Erythroblast (primary cell): ENCODE measurements at regions not wholly inside any gene's neighbourhood (a gene's known extent, or its start where the extent isn't known, plus 50 kb on each side); places are given as distances from the start of the nearest gene placed in this dataset.
"Not testable (repeated sequence)": the region's sequence is repeated elsewhere in the genome, so short reads cannot be mapped to it uniquely, and the experiment has no call there.

ENCODE experiments used
- DNase-seq, 2 experiments: peaks; one replicate each; lab custom pipeline; 2025; lab: John Stamatoyannopoulos, UW
- GATA1 ChIP-seq: IDR thresholded peaks from 2 replicates; pipeline ENCODE4 v1.6.1; 2011; ENCODE audit warnings: low read depth, mild to moderate bottlenecking, control low read depth, low read length, moderate library complexity
- POLR2A ChIP-seq: IDR thresholded peaks from 2 replicates; pipeline ENCODE4 v1.6.1; 2011; ENCODE audit warnings: mild to moderate bottlenecking, low read length

DNA sequence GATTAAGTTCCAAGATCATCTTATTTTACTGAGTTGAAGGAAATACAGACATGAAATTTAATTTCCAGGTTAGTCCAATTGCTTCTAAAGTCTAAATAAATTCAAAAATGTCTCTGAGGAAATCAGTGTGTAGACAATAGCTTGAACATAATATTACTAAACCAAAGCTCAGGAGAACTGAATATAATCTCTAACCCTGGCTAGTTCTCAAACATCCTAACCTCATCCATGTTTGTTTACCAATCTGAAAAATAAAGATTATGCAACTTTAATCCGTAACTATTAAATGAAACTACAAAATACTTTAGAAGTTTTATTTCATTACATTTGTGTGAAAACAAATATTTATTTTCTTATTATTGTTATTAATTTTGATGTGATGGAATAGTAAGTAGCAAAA is 387.2 kb downstream of the TBC1D32 start:
- DNase-seq, result no peak
- TF ChIP-seq GATA1, result no peak

DNA sequence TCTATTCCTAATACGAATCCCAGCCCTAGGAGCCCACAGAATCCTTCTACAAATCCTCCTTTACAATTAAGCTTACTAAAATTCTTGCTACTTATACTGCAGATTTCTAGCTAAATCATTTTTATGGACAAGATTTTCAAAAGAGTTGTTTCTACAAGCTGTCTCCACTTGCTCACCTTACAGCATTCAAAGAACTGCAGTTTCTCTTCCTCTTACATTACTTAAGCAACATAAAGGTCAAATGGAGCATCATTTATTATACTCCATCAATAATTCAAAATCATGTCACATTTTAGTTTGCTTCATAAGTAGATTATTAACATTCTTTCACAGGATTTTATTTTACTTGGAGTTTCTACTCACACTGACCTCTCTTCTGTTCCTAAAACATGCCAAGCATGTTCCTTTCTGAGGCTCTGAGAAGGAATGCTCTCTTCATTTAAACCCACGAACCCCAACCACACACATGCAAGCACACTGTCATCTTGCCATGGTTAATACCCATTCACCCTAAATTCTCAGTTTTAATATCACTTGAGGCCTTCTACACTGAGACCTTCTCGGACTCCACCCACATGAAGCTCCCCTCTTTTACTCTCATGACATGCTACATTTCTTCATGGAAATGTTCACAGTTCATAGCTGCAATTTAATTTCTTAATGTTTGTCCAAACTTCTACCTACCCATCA is 388.2 kb downstream of the TBC1D32 start:
- no peak for TF ChIP-seq GATA1
- TF ChIP-seq POLR2A, result no peak
- no peak for DNase-seq

DNA sequence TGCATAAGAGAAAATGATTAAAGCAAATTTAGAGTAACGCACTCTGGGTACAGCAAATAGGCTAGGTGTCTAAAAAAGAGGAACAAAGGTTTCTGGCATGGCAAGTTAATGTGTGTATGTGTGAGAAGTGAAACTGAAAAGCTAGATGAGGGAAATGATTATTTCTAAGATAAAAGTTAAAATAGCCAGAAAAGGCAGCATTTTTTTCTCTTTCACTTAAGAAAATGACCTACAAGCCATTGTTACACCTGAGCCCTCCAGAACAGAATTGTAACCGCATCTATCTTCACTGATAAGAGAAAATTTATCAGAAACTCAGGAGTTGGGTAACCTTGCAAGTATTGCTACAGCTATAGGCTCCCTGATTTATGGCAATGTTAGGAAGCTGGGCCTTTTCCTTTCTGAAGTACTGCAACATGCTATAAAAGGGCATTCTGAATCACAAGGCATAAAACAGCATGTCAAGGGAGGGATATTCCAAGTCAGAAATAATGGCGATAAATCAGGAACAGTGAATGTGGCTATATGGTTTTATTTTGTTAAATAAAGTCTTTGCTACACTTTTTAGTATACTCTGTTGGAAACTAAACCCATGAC is 395.3 kb downstream of the TBC1D32 start:
- no peak for DNase-seq
- TF ChIP-seq POLR2A (no peak), GATA1 (no peak)

DNA sequence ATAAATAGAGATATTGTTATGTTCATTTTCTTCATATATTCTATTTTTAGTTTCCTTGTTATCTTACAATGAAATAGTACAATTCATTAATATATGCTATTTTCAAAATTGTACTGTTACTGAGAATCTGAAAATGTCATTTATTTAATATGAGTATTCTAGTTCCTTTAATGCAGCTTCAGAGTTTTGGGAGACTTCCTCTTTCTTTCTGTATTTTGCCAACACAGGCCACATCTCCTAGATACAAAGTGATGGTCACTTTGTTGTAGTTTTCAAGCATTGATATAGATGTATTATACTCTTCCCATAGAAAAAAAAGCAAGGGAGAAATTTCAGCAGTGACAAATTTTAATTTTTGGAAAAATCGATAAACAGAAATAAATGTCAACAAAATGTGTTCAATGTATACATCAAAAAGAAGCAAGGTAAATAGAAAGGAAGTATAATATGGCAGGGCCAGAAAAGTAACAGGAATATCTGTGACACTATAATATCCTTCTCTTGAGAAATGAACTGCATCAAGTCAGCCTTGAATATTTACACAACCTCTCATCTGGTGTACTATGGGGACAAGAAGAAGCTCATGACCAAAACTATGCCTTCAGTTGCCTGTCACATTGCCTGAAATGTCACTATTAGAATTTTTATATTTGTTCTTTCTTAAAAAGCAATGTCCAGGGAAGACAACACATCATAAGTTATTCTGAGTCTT is 396.0 kb downstream of the TBC1D32 start:
- no peak for DNase-seq
- TF ChIP-seq POLR2A (no peak), GATA1 (no peak)

DNA sequence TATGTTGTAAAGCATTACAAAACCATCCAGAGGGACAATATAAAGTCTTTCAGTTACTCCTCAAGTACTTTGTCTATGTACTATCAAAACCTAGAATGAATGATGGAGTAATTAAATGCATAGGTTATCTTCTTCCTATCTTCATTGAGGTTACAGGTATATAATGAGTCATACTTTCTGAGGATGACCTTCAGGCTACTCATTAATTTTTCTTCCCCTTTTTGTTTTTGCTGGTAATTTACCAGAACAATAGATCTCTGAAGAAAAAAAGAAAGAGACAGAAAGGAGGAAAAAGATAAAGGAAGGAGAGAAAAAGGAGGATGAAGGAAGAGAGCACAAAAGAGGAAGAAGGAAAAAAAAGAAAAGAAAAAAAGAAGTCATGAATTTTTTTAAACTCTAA is 398.4 kb downstream of the TBC1D32 start:
- TF ChIP-seq POLR2A (no peak), GATA1 (no peak)
- DNase-seq, result no peak

DNA sequence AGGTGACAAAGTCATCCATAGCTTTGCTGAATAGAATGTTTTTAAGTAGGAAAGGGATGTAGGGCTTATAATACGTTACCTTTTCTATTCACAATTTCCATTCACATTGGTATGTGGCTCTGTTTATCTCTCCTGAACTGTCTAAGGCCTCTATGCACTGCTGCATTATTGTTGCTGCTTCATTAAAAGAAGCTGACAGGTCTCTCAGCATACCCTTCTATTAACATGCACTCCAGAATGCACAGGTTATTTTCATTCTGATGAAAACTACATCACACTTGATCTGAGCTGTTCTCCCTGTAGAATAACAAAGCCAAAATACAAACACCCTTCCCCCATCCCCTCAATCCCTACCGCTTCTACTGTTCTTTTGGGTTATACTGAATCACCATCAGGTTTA is 399.3 kb downstream of the TBC1D32 start:
- DNase-seq, result no peak
- TF ChIP-seq POLR2A, result no peak
- no peak for TF ChIP-seq GATA1

DNA sequence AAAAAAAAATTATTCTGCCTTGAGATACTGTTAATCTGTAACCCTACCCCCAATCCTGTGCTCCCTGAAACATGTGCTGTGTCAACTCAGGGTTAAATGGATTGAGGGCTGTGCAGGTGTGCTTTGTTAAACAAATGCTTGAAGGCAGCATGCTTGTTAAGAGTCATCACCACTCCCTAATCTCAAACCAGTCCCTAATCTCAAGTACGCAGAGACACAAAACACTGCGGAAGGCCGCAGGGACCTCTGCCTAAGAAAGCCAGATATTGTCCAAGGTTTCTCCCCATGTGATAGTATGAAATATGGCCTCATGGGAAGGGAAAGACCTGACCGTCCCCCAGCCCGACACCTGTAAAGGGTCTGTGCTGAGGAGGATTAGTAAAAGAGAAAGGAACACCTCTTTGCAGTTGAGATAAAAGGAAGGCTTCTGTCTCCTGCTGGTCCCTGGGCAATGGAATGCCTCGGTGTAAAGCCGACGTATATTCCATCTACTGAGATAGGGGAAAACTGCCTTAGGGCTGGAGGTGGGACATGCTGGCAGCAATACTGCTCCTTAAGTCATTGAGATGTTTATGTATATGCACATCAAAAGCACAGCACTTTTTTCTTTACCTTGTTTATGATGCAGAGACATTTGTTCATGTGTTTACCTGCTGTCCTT is 402.6 kb downstream of the TBC1D32 start:
- DNase-seq, result not testable (repeated sequence)

DNA sequence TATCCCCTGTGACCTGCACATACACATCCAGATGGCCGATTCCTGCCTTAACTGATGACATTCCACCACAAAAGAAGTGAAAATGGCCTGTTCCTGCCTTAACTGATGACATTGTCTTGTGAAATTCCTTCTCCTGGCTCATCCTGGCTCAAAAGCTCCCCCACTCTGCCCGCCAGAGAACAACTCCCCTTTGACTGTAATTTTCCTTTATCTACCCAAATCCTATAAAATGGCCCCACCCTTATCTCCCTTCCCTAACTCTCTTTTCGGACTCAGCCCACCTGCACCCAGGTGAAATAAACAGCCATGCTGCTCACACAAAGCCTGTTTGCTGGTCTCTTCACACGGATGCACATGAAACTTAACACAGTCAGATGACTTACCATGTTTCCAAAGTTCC is 403.8 kb downstream of the TBC1D32 start:
- not testable (repeated sequence) for DNase-seq

DNA sequence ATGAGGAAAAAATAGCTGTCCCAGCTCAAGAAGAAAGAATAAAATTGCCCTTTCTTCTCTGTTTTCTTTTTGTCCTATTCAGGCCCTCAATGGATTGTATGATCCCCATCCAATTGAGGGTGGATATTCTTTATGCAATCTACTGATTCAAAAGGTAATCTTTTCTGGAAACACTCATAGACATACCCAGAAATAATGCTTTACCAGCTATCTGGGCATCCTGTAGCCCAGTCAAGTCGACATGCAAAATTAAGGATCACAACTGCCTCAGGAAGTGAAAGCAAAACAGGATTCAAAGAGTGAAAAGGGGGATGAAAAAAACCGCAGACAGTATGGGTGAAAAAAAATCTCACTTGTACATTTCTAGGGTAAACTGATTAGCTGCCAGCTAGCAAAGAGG is 410.1 kb downstream of the TBC1D32 start:
- DNase-seq, result no peak
- TF ChIP-seq POLR2A, result no peak
- TF ChIP-seq GATA1, result no peak

DNA sequence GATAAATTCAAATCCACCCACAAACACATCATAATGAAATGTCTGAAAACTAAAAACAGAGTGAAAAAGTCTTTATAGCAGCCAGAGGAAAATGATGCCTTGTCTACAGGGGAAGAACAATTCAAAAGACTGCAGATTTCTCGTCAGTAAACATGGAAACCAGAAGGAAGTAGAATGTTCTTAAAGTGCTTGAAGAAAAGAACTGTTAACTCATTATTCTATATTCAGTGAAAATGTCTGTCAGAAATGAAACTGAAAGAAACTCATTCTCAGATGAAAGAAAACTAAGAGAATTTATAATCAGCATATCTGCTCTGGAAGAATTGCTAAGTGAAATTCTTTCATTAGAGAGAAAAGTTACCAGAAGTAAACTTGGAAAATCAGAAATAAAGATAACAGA is 416.1 kb downstream of the TBC1D32 start:
- TF ChIP-seq POLR2A (no peak), GATA1 (no peak)
- DNase-seq, result no peak

DNA sequence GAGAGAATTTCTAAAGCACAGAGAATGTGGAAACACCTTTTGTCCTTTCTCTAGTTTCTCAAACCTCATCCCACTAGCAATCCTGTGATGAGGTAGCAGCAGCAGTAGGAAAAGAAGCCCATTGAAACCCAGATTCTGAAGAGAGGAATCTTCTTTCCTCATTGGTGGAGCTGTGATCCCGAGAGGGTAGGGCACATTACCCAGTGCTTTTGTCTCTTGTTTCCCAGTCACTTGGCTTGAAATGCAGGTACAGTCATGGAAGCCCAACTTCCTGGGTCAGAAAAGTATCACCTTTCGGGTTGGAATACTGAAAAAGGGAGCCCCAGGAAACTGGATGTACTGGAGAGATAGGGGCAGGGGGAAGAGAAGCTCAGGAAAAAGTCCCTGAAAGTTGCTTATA is 417.4 kb downstream of the TBC1D32 start:
- DNase-seq, result no peak
- no peak for TF ChIP-seq POLR2A
- TF ChIP-seq GATA1, result no peak

DNA sequence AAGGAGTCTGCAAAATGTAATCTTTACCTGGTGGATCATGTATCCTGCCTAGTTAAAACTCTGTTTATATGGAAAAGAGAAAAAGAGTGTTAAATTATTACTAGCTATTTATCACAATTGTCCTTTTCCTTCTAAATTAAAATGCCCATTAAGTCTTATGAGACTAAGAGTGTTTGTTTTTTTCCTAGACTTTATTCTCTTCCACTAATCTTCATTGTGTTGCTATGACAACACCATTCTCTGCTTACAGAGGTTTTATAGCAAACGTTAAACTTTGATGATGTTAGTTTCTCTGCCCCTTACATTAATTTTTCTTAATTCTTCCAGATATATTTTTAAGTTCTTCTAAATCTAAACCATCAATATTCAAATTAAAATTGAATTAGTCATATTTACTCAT is 420.8 kb downstream of the TBC1D32 start:
- no peak for DNase-seq
- TF ChIP-seq GATA1 (no peak), POLR2A (no peak)

DNA sequence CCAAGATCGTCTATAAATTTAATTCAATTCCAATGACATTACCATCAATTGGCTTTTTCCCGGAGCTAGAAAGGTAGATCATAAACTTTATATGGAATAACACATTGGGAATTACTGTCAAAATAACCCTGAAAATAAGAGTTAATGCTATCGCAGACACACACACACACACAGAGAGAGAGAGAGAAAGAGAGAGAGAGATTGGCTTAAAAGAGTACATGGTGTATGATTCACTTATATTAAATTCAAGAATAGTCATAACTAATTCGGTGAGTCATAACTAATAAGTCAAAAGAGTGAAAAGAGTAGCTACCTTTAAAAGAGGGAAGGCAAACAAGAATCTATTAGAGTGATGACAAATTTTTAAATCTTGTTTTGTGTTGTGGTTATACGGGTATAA is 425.5 kb downstream of the TBC1D32 start:
- DNase-seq, result no peak
- TF ChIP-seq POLR2A, result no peak
- no peak for TF ChIP-seq GATA1

DNA sequence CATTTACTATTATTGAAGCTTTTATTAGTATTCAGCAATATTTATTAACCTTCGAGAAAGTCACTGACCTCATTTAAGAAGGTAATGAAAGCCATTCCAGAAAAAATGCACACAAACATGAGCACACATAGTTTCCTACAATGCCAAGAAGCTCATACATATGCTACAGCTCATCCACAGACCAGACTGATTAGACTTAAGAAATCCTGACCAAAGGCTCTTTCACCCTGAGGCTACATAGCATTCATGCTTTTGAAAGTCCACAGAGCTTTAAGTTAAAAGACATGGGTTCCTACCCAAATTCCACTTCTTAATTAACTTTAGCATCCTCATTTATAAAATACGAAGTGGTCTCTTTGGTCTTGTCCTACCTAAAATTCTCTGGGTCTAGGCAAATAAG is 430.4 kb downstream of the TBC1D32 start:
- DNase-seq, result no peak
- no peak for TF ChIP-seq POLR2A
- TF ChIP-seq GATA1, result no peak
